Astrocyte (in vitro differentiated cells and primary cell): ENCODE measurements at regions not wholly inside any gene's neighbourhood (a gene's known extent, or its start where the extent isn't known, plus 50 kb on each side); places are given as distances from the start of the nearest gene placed in this dataset.

Experiments used
- DNase-seq: peaks from one replicate; pipeline ENCODE4 v3.0.0-alpha.2; 2010; ENCODE audit warnings: low read depth
- FAIRE-seq: peaks from 2 replicates; lab custom pipeline; 2011; peaks lifted over from hg19 to GRCh38; lab: Jason Lieb, UNC
- H2AFZ ChIP-seq: 2 replicates; pipeline ENCODE4 v1.6.0; 2012; ENCODE audit warnings: low read depth, low read length, inconsistent platforms
- H3K27ac ChIP-seq: 2 replicates; pipeline ENCODE4 v1.5.1; 2011; ENCODE audit warnings: low read depth, low read length, inconsistent platforms
- H3K27me3 ChIP-seq: 2 replicates; pipeline ENCODE4 v1.6.0; 2011; ENCODE audit warnings: low read length, inconsistent platforms; ENCODE audit not compliant: insufficient read depth
- H3K36me3 ChIP-seq: 2 replicates; pipeline ENCODE4 v1.5.1; 2011; ENCODE audit warnings: low read length, inconsistent platforms; ENCODE audit not compliant: insufficient read depth
- H3K4me1 ChIP-seq: 2 replicates; pipeline ENCODE4 v1.5.1; 2011; ENCODE audit warnings: low read length, inconsistent platforms; ENCODE audit not compliant: insufficient read depth
- H3K4me2 ChIP-seq: 2 replicates; pipeline ENCODE4 v1.6.0; 2012; ENCODE audit warnings: low read length, inconsistent platforms
- H3K4me3 ChIP-seq: 2 replicates; pipeline ENCODE4 v1.5.1; 2011; ENCODE audit warnings: low read depth, mild to moderate bottlenecking, low read length, inconsistent platforms; ENCODE audit not compliant: insufficient read depth
- H3K79me2 ChIP-seq: 2 replicates; pipeline ENCODE4 v1.6.0; 2012; ENCODE audit warnings: mild to moderate bottlenecking, low read length, inconsistent platforms; ENCODE audit not compliant: insufficient read depth
- H3K9ac ChIP-seq: 2 replicates; pipeline ENCODE4 v1.6.0; 2012; ENCODE audit warnings: mild to moderate bottlenecking, low read length, inconsistent platforms
- H3K9me3 ChIP-seq: 2 replicates; pipeline ENCODE4 v1.5.1; 2012; ENCODE audit warnings: low read depth, mild to moderate bottlenecking, low read length, inconsistent platforms; ENCODE audit not compliant: insufficient read depth
- H4K20me1 ChIP-seq: 2 replicates; pipeline ENCODE4 v1.6.0; 2012; ENCODE audit warnings: low read length, inconsistent platforms; ENCODE audit not compliant: insufficient read depth
- H3K27ac Mint-ChIP-seq: one replicate; pipeline ENCODE4 v1.8.0; 2021; ENCODE audit warnings: mild to moderate bottlenecking, mixed read lengths; ENCODE audit not compliant: unreplicated experiment
- H3K27me3 Mint-ChIP-seq: one replicate; pipeline ENCODE4 v1.8.0; 2021; ENCODE audit warnings: low read depth, mixed read lengths; ENCODE audit not compliant: unreplicated experiment
- H3K36me3 Mint-ChIP-seq: one replicate; pipeline ENCODE4 v1.8.0; 2021; ENCODE audit warnings: low read depth, mixed read lengths; ENCODE audit not compliant: unreplicated experiment
- H3K4me1 Mint-ChIP-seq: one replicate; pipeline ENCODE4 v1.8.0; 2021; ENCODE audit warnings: low read depth, mixed read lengths; ENCODE audit not compliant: unreplicated experiment
- H3K4me3 Mint-ChIP-seq: one replicate; pipeline ENCODE4 v1.8.0; 2021; ENCODE audit warnings: mild to moderate bottlenecking, moderate library complexity, mixed read lengths; ENCODE audit not compliant: unreplicated experiment
- H3K9me3 Mint-ChIP-seq: one replicate; pipeline ENCODE4 v1.8.0; 2021; ENCODE audit warnings: mild to moderate bottlenecking, mixed read lengths; ENCODE audit not compliant: unreplicated experiment
- EZH2 ChIP-seq: IDR thresholded peaks from 2 replicates; pipeline ENCODE4 v1.6.1; 2012; ENCODE audit warnings: mild to moderate bottlenecking, low read length, inconsistent platforms; ENCODE audit not compliant: insufficient read depth
- TF ChIP-seq, protein P1 (sequence below): IDR thresholded peaks from 2 replicates; pipeline ENCODE4 v1.5.1; 2011; ENCODE audit warnings: low read depth, mild to moderate bottlenecking, inconsistent platforms, low read length, moderate library complexity; ENCODE audit not compliant: insufficient read depth

DNA sequence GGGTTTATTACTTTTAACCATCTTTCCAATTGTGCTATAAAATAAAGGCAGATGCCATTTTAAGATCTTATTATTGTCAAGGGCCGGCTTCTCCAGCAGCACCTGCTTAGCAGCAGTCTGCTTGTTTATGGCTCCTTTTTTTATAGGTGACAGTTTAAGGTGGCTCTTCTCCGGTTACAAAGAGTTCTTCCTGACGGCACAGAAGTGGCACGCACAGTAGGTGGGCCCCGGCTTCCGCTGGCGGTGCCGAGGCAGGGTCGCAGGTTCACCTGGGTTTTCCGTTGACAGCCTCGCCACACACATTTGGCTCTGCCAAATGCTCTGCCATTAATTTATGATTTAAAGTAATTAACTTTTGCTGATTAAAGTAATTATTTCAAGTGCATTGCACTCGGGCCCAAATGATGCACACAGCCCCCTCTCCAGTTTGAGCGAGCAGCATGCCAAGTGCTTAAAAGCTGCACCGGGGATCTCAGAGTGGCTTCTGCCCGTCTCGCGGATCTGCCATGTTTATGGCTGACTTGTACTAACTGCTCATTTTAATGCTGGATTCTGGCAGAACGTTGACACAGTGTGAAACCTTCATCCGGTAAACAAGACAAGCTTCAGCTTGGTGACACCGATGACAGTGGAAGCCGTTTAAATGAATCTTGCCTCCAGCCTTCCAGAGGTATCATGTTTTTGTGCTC lies 355.1 kb upstream of the MKI67 start:
- H3K27me3 ChIP-seq, result no peaks in the 10 kb centered on the region
- H3K4me3 ChIP-seq, result no peak overlapping the region
- Mint-ChIP-seq H3K9me3 (no peaks in the 10 kb centered on the region), H3K36me3 (no peaks in the 10 kb centered on the region), H3K27me3 (peaks cover 21% of the 10 kb centered on the region), H3K27ac (no peak overlapping the region), H3K4me1 (no peaks in the 10 kb centered on the region), H3K4me3 (no peak overlapping the region)
- no peak overlapping the region for H2AFZ ChIP-seq
- no peak overlapping the region for H3K27ac ChIP-seq
- FAIRE-seq (no peak), DNase-seq (no peak)
- H3K9me3 ChIP-seq, result peaks cover 3% of the 10 kb centered on the region
- no peak for TF ChIP-seq EZH2
- TF ChIP-seq, protein P1, sequence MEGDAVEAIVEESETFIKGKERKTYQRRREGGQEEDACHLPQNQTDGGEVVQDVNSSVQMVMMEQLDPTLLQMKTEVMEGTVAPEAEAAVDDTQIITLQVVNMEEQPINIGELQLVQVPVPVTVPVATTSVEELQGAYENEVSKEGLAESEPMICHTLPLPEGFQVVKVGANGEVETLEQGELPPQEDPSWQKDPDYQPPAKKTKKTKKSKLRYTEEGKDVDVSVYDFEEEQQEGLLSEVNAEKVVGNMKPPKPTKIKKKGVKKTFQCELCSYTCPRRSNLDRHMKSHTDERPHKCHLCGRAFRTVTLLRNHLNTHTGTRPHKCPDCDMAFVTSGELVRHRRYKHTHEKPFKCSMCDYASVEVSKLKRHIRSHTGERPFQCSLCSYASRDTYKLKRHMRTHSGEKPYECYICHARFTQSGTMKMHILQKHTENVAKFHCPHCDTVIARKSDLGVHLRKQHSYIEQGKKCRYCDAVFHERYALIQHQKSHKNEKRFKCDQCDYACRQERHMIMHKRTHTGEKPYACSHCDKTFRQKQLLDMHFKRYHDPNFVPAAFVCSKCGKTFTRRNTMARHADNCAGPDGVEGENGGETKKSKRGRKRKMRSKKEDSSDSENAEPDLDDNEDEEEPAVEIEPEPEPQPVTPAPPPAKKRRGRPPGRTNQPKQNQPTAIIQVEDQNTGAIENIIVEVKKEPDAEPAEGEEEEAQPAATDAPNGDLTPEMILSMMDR, result no peak
- no peaks in the 10 kb centered on the region for H4K20me1 ChIP-seq
- H3K79me2 ChIP-seq, result no peaks in the 10 kb centered on the region
- H3K9ac ChIP-seq, result no peak overlapping the region
- no peaks in the 10 kb centered on the region for H3K4me1 ChIP-seq
- no peak overlapping the region for H3K4me2 ChIP-seq
- no peaks in the 10 kb centered on the region for H3K36me3 ChIP-seq

DNA sequence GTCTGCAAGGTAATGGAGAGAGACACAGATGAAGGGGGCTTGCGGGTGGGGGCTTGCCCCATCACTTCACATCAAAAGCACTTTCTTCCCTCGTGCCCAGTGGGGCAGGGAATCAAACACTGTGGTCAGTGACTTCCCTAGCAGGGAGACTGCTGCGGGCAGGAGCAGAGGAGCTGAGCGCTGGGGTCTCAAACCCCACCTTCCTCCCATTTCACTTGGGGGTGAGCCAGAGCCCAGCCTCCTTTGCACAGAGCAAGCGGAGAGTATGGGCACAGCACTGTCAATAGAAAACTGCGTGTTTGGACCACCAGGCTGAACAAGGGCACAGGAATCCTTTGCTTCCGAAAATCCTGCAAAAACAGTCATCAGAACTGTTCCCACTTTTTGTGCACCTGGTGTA lies 355.8 kb upstream of the MKI67 start:
- no peak overlapping the region for H3K9ac ChIP-seq
- H3K4me1 ChIP-seq, result no peaks in the 10 kb centered on the region
- H3K27ac ChIP-seq, result no peak overlapping the region
- no peak overlapping the region for H3K4me2 ChIP-seq
- H3K4me3 Mint-ChIP-seq, result no peak overlapping the region
- no peak overlapping the region for H3K27ac Mint-ChIP-seq
- no peak overlapping the region for H2AFZ ChIP-seq
- H3K27me3 Mint-ChIP-seq, result peaks cover 27% of the 10 kb centered on the region
- FAIRE-seq (no peak), DNase-seq (no peak)
- no peaks in the 10 kb centered on the region for H3K9me3 Mint-ChIP-seq
- no peaks in the 10 kb centered on the region for H3K36me3 ChIP-seq
- H3K4me3 ChIP-seq, result no peak overlapping the region
- TF ChIP-seq, protein P1, result no peak
- no peaks in the 10 kb centered on the region for H3K36me3 Mint-ChIP-seq
- no peaks in the 10 kb centered on the region for H3K79me2 ChIP-seq
- H3K27me3 ChIP-seq, result no peaks in the 10 kb centered on the region
- peaks cover 3% of the 10 kb centered on the region for H3K9me3 ChIP-seq
- no peaks in the 10 kb centered on the region for H3K4me1 Mint-ChIP-seq
- H4K20me1 ChIP-seq, result no peaks in the 10 kb centered on the region

DNA sequence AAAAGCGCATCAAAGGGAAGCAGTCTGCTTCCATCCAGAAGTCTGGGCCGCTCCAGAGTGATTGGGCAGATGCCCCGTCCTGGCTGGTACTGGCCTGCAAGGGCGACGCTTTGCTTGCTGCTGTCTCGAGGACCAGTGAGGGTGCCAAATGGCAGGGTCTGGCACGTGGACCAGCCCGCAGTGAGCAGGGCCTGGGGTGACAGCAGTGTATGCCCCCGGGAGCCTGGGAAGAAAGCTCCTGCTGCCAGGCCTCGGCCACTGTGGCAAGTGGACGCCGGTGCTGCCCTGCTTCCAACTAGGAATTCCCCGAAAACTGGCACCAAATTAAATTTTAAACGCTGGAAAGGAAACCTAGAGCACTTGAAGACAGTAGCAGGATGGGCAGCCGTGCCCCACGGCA lies 357.0 kb upstream of the MKI67 start:
- FAIRE-seq (no peak), DNase-seq (no peak)
- Histone ChIP-seq H3K9ac (no peak overlapping the region), H2AFZ (no peak overlapping the region), H3K27me3 (no peaks in the 10 kb centered on the region), H3K36me3 (no peaks in the 10 kb centered on the region), H3K4me1 (no peaks in the 10 kb centered on the region), H3K4me2 (no peak overlapping the region), H3K27ac (no peak overlapping the region), H3K9me3 (peaks cover 3% of the 10 kb centered on the region), H3K79me2 (no peaks in the 10 kb centered on the region), H3K4me3 (no peak overlapping the region), H4K20me1 (no peaks in the 10 kb centered on the region)
- TF ChIP-seq, protein P1, result no peak
- no peak for TF ChIP-seq EZH2
- H3K36me3 Mint-ChIP-seq, result no peaks in the 10 kb centered on the region
- H3K9me3 Mint-ChIP-seq, result no peaks in the 10 kb centered on the region
- H3K4me3 Mint-ChIP-seq, result no peak overlapping the region
- no peak overlapping the region for H3K27ac Mint-ChIP-seq
- H3K27me3 Mint-ChIP-seq, result peaks cover 25% of the 10 kb centered on the region
- no peaks in the 10 kb centered on the region for H3K4me1 Mint-ChIP-seq
